Activated T-helper 1 cell treated with anti-CD3 and anti-CD28 coated beads, Interleukin-12 subunit alpha, Interleukin-12 subunit beta, Interleukin-2, Interleukin-4 antibody, amounts not matched to agents 30 ng/mL and 10 ng/mL and 1 ng/mL, durations not matched to agents 14 hours and 24 hours and 36 hours (primary cell): ENCODE measurements at regions not wholly inside any gene's neighbourhood (a gene's known extent, or its start where the extent isn't known, plus 50 kb on each side); places are given as distances from the start of the nearest gene placed in this dataset.

Experiments used
- DNase-seq: peaks from one replicate; pipeline ENCODE4 v3.0.0; 2021; ENCODE audit warnings: low spot score
- H3K27ac Mint-ChIP-seq: one replicate; pipeline ENCODE4 v1.8.0; 2021; ENCODE audit warnings: mild to moderate bottlenecking, mixed read lengths
- H3K27me3 Mint-ChIP-seq: one replicate; pipeline ENCODE4 v1.8.0; 2022; ENCODE audit warnings: mild to moderate bottlenecking, moderate library complexity, mixed read lengths; ENCODE audit not compliant: insufficient read depth
- H3K36me3 Mint-ChIP-seq: one replicate; pipeline ENCODE4 v1.8.0; 2021; ENCODE audit warnings: low read depth, mixed read lengths
- H3K4me1 Mint-ChIP-seq: one replicate; pipeline ENCODE4 v1.8.0; 2021; ENCODE audit warnings: low read depth, mixed read lengths
- H3K4me3 Mint-ChIP-seq: one replicate; pipeline ENCODE4 v1.8.0; 2021; ENCODE audit warnings: mild to moderate bottlenecking, moderate library complexity, mixed read lengths
- H3K9me3 Mint-ChIP-seq: one replicate; pipeline ENCODE4 v1.8.0; 2021; ENCODE audit warnings: mixed read lengths
- intact Hi-C: fragments of 100-400 bp; cut with micrococcal nuclease; formaldehyde crosslinking; loops from one replicate; pipeline ENCODE4 v1.15.1; 2024

- no peak overlapping the region for H3K27ac Mint-ChIP-seq
- no peak for DNase-seq
- intact Hi-C loops, result no loop called here
- H3K4me1 Mint-ChIP-seq, result no peaks in the 10 kb centered on the region
- H3K36me3 Mint-ChIP-seq, result no peaks in the 10 kb centered on the region
- H3K4me3 Mint-ChIP-seq, result no peak overlapping the region
- H3K9me3 Mint-ChIP-seq, result no peaks in the 10 kb centered on the region
- no peaks in the 10 kb centered on the region for H3K27me3 Mint-ChIP-seq
Observed at GRCh38 chr4:176964116-176964691, 171.5 kb upstream of the VEGFC start.

- no peaks in the 10 kb centered on the region for H3K4me1 Mint-ChIP-seq
- intact Hi-C loops, result no loop called here
- H3K4me3 Mint-ChIP-seq, result no peak overlapping the region
- DNase-seq, result no peak
- no peak overlapping the region for H3K27ac Mint-ChIP-seq
- no peaks in the 10 kb centered on the region for H3K9me3 Mint-ChIP-seq
- no peaks in the 10 kb centered on the region for H3K36me3 Mint-ChIP-seq
- H3K27me3 Mint-ChIP-seq, result no peaks in the 10 kb centered on the region
Observed at GRCh38 chr4:176967586-176967985, 174.9 kb upstream of the VEGFC start.

- H3K27ac Mint-ChIP-seq, result no peak overlapping the region
- no peak for DNase-seq
- H3K27me3 Mint-ChIP-seq, result no peaks in the 10 kb centered on the region
- H3K36me3 Mint-ChIP-seq, result no peaks in the 10 kb centered on the region
- H3K4me1 Mint-ChIP-seq, result no peaks in the 10 kb centered on the region
- H3K4me3 Mint-ChIP-seq, result no peak overlapping the region
- H3K9me3 Mint-ChIP-seq, result no peaks in the 10 kb centered on the region
- intact Hi-C loops, result no loop called here
Observed at GRCh38 chr4:176968094-176968493, 175.4 kb upstream of the VEGFC start.

- intact Hi-C loops, result no loop called here
- Mint-ChIP-seq H3K36me3 (no peaks in the 10 kb centered on the region), H3K27ac (no peak overlapping the region), H3K4me3 (no peak overlapping the region), H3K4me1 (no peaks in the 10 kb centered on the region), H3K9me3 (no peaks in the 10 kb centered on the region), H3K27me3 (no peaks in the 10 kb centered on the region)
- no peak for DNase-seq
Observed at GRCh38 chr4:176969011-176969410, 176.3 kb upstream of the VEGFC start.

GRCh38 chr4:176970853-176971252 lies 178.1 kb upstream of the VEGFC start:
- Mint-ChIP-seq H3K36me3 (no peaks in the 10 kb centered on the region), H3K4me3 (no peak overlapping the region), H3K9me3 (no peaks in the 10 kb centered on the region), H3K27me3 (no peaks in the 10 kb centered on the region), H3K4me1 (no peaks in the 10 kb centered on the region), H3K27ac (no peak overlapping the region)
- no peak for DNase-seq
- intact Hi-C loops, result no loop called here

- Mint-ChIP-seq H3K9me3 (no peaks in the 10 kb centered on the region), H3K27me3 (no peaks in the 10 kb centered on the region), H3K36me3 (no peaks in the 10 kb centered on the region), H3K4me1 (no peaks in the 10 kb centered on the region), H3K27ac (no peak overlapping the region), H3K4me3 (no peak overlapping the region)
- intact Hi-C loops, result no loop called here
- no peak for DNase-seq
Observed at GRCh38 chr4:176971576-176972115, 178.9 kb upstream of the VEGFC start.

GRCh38 chr4:176979416-176979815 lies 186.7 kb upstream of the VEGFC start:
- Mint-ChIP-seq H3K36me3 (no peaks in the 10 kb centered on the region), H3K9me3 (no peaks in the 10 kb centered on the region), H3K4me3 (no peak overlapping the region), H3K27ac (no peak overlapping the region), H3K4me1 (no peaks in the 10 kb centered on the region), H3K27me3 (no peaks in the 10 kb centered on the region)
- DNase-seq, result no peak
- intact Hi-C loops, result no loop called here

GRCh38 chr4:176981074-176981473 lies 188.4 kb upstream of the VEGFC start:
- intact Hi-C loops, result no loop called here
- no peaks in the 10 kb centered on the region for H3K4me1 Mint-ChIP-seq
- DNase-seq, result no peak
- H3K27me3 Mint-ChIP-seq, result no peaks in the 10 kb centered on the region
- no peak overlapping the region for H3K4me3 Mint-ChIP-seq
- H3K36me3 Mint-ChIP-seq, result no peaks in the 10 kb centered on the region
- H3K27ac Mint-ChIP-seq, result no peak overlapping the region
- H3K9me3 Mint-ChIP-seq, result no peaks in the 10 kb centered on the region

- Mint-ChIP-seq H3K27me3 (no peaks in the 10 kb centered on the region), H3K27ac (no peak overlapping the region), H3K4me3 (no peak overlapping the region), H3K36me3 (no peaks in the 10 kb centered on the region), H3K9me3 (no peaks in the 10 kb centered on the region), H3K4me1 (no peaks in the 10 kb centered on the region)
- intact Hi-C loops, result no loop called here
- no peak for DNase-seq
Observed at GRCh38 chr4:176981551-176981950, 188.8 kb upstream of the VEGFC start.

- Mint-ChIP-seq H3K4me3 (no peak overlapping the region), H3K27ac (no peak overlapping the region), H3K9me3 (no peaks in the 10 kb centered on the region), H3K27me3 (no peaks in the 10 kb centered on the region), H3K36me3 (no peaks in the 10 kb centered on the region), H3K4me1 (no peaks in the 10 kb centered on the region)
- intact Hi-C loops, result no loop called here
- DNase-seq, result no peak
Observed at GRCh38 chr4:176988226-176988625, 195.5 kb upstream of the VEGFC start.

GRCh38 chr4:176989186-176989585 lies 196.5 kb upstream of the VEGFC start:
- Mint-ChIP-seq H3K9me3 (no peaks in the 10 kb centered on the region), H3K36me3 (no peaks in the 10 kb centered on the region), H3K27ac (no peak overlapping the region), H3K4me3 (no peak overlapping the region), H3K27me3 (no peaks in the 10 kb centered on the region), H3K4me1 (no peaks in the 10 kb centered on the region)
- intact Hi-C loops, result no loop called here
- no peak for DNase-seq

- no peaks in the 10 kb centered on the region for H3K36me3 Mint-ChIP-seq
- no peak overlapping the region for H3K4me3 Mint-ChIP-seq
- H3K9me3 Mint-ChIP-seq, result no peaks in the 10 kb centered on the region
- H3K27me3 Mint-ChIP-seq, result no peaks in the 10 kb centered on the region
- no peaks in the 10 kb centered on the region for H3K4me1 Mint-ChIP-seq
- H3K27ac Mint-ChIP-seq, result no peak overlapping the region
- intact Hi-C loops, result no loop called here
- no peak for DNase-seq
Observed at GRCh38 chr4:176999935-177000543, 207.3 kb upstream of the VEGFC start.

- Mint-ChIP-seq H3K4me3 (no peak overlapping the region), H3K4me1 (no peaks in the 10 kb centered on the region), H3K27me3 (no peaks in the 10 kb centered on the region), H3K36me3 (no peaks in the 10 kb centered on the region), H3K27ac (no peak overlapping the region), H3K9me3 (no peaks in the 10 kb centered on the region)
- intact Hi-C loops, result no loop called here
- DNase-seq, result no peak
Observed at GRCh38 chr4:177001271-177002175, 208.8 kb upstream of the VEGFC start.
